HEK293 (cell line): ENCODE measurements at regions not wholly inside any gene's neighbourhood (a gene's known extent, or its start where the extent isn't known, plus 50 kb on each side); places are given as distances from the start of the nearest gene placed in this dataset.

Source experiments
- CTCF ChIA-PET: fragments of 350-600 bp; formaldehyde crosslinking; extraction: SDS; loops from one replicate; lab custom pipeline; 2021; ENCODE audit warnings: antibody characterized with exemption; lab: Yijun Ruan, JAX
- POLR2A ChIA-PET: fragments of 300-600 bp; formaldehyde crosslinking; extraction: SDS; loops from one replicate; lab custom pipeline; 2020; ENCODE audit warnings: antibody characterized with exemption, inconsistent platforms; lab: Yijun Ruan, JAX
- H3K27ac ChIP-seq: fragments of 200-500 bp; sonication (Bioruptor generic); 2 replicates; pipeline ENCODE4 v1.5.1; 2014; ENCODE audit warnings: low read depth, low read length, control low read depth, inconsistent platforms; ENCODE audit errors: extremely low read depth
- H3K36me3 ChIP-seq, 2 experiments: fragments of 200-500 bp in 1 of 2; sonication (Bioruptor generic) in 1 of 2; 1 replicate in 1 of 2; 2 replicates in 1 of 2; pipeline ENCODE4 v1.5.1; 2014 to 2017; ENCODE audit warnings: inconsistent platforms in 2 of 2, low read length in 2 of 2; ENCODE audit not compliant: control insufficient read depth in 2 of 2, insufficient read depth in 1 of 2
- H3K4me1 ChIP-seq: fragments of 200-500 bp; sonication (Bioruptor generic); 2 replicates; pipeline ENCODE4 v1.5.1; 2014; ENCODE audit warnings: mild to moderate bottlenecking, low read length, inconsistent platforms; ENCODE audit not compliant: control insufficient read depth, insufficient read depth
- H3K4me3 ChIP-seq: 2 replicates; pipeline ENCODE4 v1.5.1; 2011; ENCODE audit warnings: low read depth, mild to moderate bottlenecking, control low read depth, low read length, moderate library complexity
- H3K9me3 ChIP-seq: fragments of 200-500 bp; sonication (Bioruptor generic); 2 replicates; pipeline ENCODE4 v1.5.1; 2014; ENCODE audit warnings: low read depth, low read length, inconsistent platforms; ENCODE audit not compliant: control insufficient read depth, insufficient read depth
- MZF1 ChIP-seq: fragments of 450-650 bp; formaldehyde crosslinking; IDR thresholded peaks from 2 replicates; pipeline ENCODE4 v1.5.1; 2017; ENCODE audit warnings: missing biosample characterization, missing genetic modification characterization, borderline replicate concordance
- OSR2 ChIP-seq: fragments of 450-650 bp; formaldehyde crosslinking; IDR thresholded peaks from 2 replicates; pipeline ENCODE4 v1.5.1; 2016; ENCODE audit warnings: missing biosample characterization, missing genetic modification characterization
- PRDM1 ChIP-seq: fragments of 450-650 bp; formaldehyde crosslinking; IDR thresholded peaks from 2 replicates; pipeline ENCODE4; 2016; ENCODE audit warnings: missing biosample characterization, missing genetic modification characterization
- RBAK ChIP-seq: fragments of 450-650 bp; formaldehyde crosslinking; IDR thresholded peaks from 2 replicates; pipeline ENCODE4 v1.5.1; 2016; ENCODE audit warnings: missing biosample characterization, missing genetic modification characterization
- REPIN1 ChIP-seq: fragments of 450-650 bp; formaldehyde crosslinking; IDR thresholded peaks from 2 replicates; pipeline ENCODE4 v1.5.1; 2017; ENCODE audit warnings: missing biosample characterization, missing genetic modification characterization, low read depth
- SCRT2 ChIP-seq: fragments of 450-650 bp; formaldehyde crosslinking; IDR thresholded peaks from 2 replicates; pipeline ENCODE4 v1.5.1; 2016; ENCODE audit warnings: missing biosample characterization, missing genetic modification characterization
- ZBTB17 ChIP-seq: fragments of 450-650 bp; formaldehyde crosslinking; IDR thresholded peaks from 2 replicates; pipeline ENCODE4 v1.5.1; 2016; ENCODE audit warnings: missing biosample characterization, missing genetic modification characterization
- ZNF132 ChIP-seq: fragments of 450-650 bp; formaldehyde crosslinking; IDR thresholded peaks from 2 replicates; pipeline ENCODE4 v1.5.1; 2017; ENCODE audit warnings: missing biosample characterization, missing genetic modification characterization, borderline replicate concordance
- ZNF157 ChIP-seq: fragments of 450-650 bp; formaldehyde crosslinking; IDR thresholded peaks from 2 replicates; pipeline ENCODE4 v1.5.1; 2016; ENCODE audit warnings: missing biosample characterization, missing genetic modification characterization
- ZNF366 ChIP-seq: fragments of 450-650 bp; formaldehyde crosslinking; conservative IDR thresholded peaks from 2 replicates; pipeline ENCODE4 v1.5.1; 2016; ENCODE audit warnings: missing biosample characterization, missing genetic modification characterization
- ZNF514 ChIP-seq: fragments of 450-650 bp; formaldehyde crosslinking; IDR thresholded peaks from 2 replicates; pipeline ENCODE4 v1.5.1; 2016; ENCODE audit warnings: missing biosample characterization, missing genetic modification characterization
- ZNF544 ChIP-seq: fragments of 450-650 bp; formaldehyde crosslinking; IDR thresholded peaks from 2 replicates; pipeline ENCODE4 v1.5.0; 2017; ENCODE audit warnings: missing biosample characterization, missing genetic modification characterization
- ZNF555 ChIP-seq: fragments of 450-650 bp; formaldehyde crosslinking; conservative IDR thresholded peaks from 2 replicates; pipeline ENCODE4 v1.5.1; 2017; ENCODE audit warnings: missing biosample characterization, mild to moderate bottlenecking, missing genetic modification characterization, inconsistent platforms
- ZNF623 ChIP-seq: fragments of 450-650 bp; formaldehyde crosslinking; IDR thresholded peaks from 2 replicates; pipeline ENCODE4 v1.5.1; 2016; ENCODE audit warnings: missing biosample characterization, missing genetic modification characterization
- ZNF624 ChIP-seq: fragments of 450-650 bp; formaldehyde crosslinking; IDR thresholded peaks from 2 replicates; pipeline ENCODE4 v1.5.1; 2017; ENCODE audit warnings: missing biosample characterization, missing genetic modification characterization
- ZNF768 ChIP-seq: fragments of 450-650 bp; formaldehyde crosslinking; IDR thresholded peaks from 2 replicates; pipeline ENCODE4 v1.5.1; 2018; ENCODE audit warnings: missing biosample characterization, mild to moderate bottlenecking, missing genetic modification characterization
- ZNF785 ChIP-seq: fragments of 450-650 bp; formaldehyde crosslinking; IDR thresholded peaks from 2 replicates; pipeline ENCODE4 v1.5.1; 2016; ENCODE audit warnings: missing biosample characterization, missing genetic modification characterization
- ZNF791 ChIP-seq: fragments of 450-650 bp; formaldehyde crosslinking; IDR thresholded peaks from 2 replicates; pipeline ENCODE4 v1.5.1; 2016; ENCODE audit warnings: missing biosample characterization, missing genetic modification characterization
- ZNF830 ChIP-seq: fragments of 450-650 bp; IDR thresholded peaks from 2 replicates; pipeline ENCODE4 v1.5.0; 2018; ENCODE audit warnings: missing biosample characterization, missing genetic modification characterization, low read depth, mild to moderate bottlenecking, moderate library complexity
- TF ChIP-seq, protein P1 (sequence below): fragments of 450-650 bp; formaldehyde crosslinking; IDR thresholded peaks from 2 replicates; pipeline ENCODE4 v1.5.1; 2016; ENCODE audit warnings: missing biosample characterization, missing genetic modification characterization
- TF ChIP-seq, protein P2 (sequence below): fragments of 450-650 bp; formaldehyde crosslinking; IDR thresholded peaks from 2 replicates; pipeline ENCODE4 v1.5.1; 2016; ENCODE audit warnings: missing biosample characterization, missing genetic modification characterization
- TF ChIP-seq, protein P3 (sequence below): fragments of 450-650 bp; formaldehyde crosslinking; IDR thresholded peaks from 2 replicates; pipeline ENCODE4 v1.5.1; 2016; ENCODE audit warnings: missing biosample characterization, missing genetic modification characterization
- TF ChIP-seq, protein P4 (sequence below): fragments of 450-650 bp; formaldehyde crosslinking; IDR thresholded peaks from 2 replicates; pipeline ENCODE4 v1.5.1; 2016; ENCODE audit warnings: missing biosample characterization, missing genetic modification characterization, borderline replicate concordance
- TF ChIP-seq, protein P5 (sequence below): fragments of 450-650 bp; formaldehyde crosslinking; IDR thresholded peaks from 2 replicates; pipeline ENCODE4 v1.5.0; 2017; ENCODE audit warnings: missing biosample characterization, missing genetic modification characterization, borderline replicate concordance

DNA sequence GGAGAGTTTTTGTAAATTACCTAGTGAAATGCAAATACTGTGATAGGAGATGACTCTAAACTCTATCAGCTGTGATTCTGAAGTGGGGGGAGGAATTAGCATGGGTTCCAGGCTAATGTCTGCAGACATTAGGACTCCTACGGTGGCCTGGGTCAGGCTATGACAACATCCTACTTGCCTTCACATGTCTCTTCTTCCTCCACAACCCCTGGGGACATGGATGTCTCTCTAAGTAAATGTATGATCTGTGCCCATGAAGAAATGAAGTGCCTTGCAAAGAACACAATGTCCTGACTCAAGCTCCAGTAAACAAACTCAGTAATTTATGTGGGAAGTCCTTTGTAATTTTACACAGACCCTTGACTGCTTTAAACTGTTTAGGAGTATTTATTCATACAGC lies 165.8 kb upstream of the EEF1E1 start (continued):
- no peak for TF ChIP-seq REPIN1 (tag by site-specific recombination)
- no peak for TF ChIP-seq PRDM1 (tag by site-specific recombination)
- TF ChIP-seq ZNF555 (tag by site-specific recombination): no peak
- no peak for TF ChIP-seq ZNF132 (tag by site-specific recombination)
- TF ChIP-seq RBAK: no peak
- no peak for TF ChIP-seq ZNF623 (tag by site-specific recombination)
- no peak for TF ChIP-seq MZF1
- no peak for TF ChIP-seq ZNF624 (tag by site-specific recombination)
- no peak for TF ChIP-seq ZNF157

DNA sequence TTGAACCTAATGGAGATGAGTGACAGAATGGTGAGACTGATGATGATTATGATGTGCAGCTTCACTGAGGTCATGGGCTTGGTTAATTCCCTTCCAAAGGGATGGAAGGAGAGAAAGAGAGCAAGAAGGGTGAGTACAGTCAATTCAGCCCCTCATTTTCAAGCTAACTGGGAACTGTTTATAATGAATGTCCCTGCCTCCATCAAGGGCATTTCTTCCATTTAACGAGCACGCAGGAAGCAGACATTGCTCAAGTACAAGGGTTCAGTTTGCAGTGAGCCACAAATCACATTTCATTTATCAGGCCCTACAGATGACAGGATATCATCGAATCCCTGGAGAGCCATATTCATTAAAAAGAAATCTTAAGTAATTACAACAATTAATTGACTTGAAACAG lies 158.3 kb upstream of the EEF1E1 start:
- CTCF ChIA-PET: interaction anchor here (0.9 to 1.4 kb wide), 2 partner anchors 10 to 41 kb away, joined by 3 read pairs; no protein-coding TSS in a partner anchor
- TF ChIP-seq ZNF791 (no peak), OSR2 (no peak), PRDM1 (tag by site-specific recombination) (no peak), SCRT2 (tag by site-specific recombination) (no peak), ZNF785 (tag by site-specific recombination) (no peak), ZNF830 (tag by site-specific recombination) (no peak), ZNF514 (tag by site-specific recombination) (no peak), ZNF366 (tag by site-specific recombination) (no peak), ZNF768 (tag by site-specific recombination) (no peak), ZNF544 (tag by site-specific recombination) (no peak), ZBTB17 (tag by site-specific recombination) (no peak)
- TF ChIP-seq, protein P1, sequence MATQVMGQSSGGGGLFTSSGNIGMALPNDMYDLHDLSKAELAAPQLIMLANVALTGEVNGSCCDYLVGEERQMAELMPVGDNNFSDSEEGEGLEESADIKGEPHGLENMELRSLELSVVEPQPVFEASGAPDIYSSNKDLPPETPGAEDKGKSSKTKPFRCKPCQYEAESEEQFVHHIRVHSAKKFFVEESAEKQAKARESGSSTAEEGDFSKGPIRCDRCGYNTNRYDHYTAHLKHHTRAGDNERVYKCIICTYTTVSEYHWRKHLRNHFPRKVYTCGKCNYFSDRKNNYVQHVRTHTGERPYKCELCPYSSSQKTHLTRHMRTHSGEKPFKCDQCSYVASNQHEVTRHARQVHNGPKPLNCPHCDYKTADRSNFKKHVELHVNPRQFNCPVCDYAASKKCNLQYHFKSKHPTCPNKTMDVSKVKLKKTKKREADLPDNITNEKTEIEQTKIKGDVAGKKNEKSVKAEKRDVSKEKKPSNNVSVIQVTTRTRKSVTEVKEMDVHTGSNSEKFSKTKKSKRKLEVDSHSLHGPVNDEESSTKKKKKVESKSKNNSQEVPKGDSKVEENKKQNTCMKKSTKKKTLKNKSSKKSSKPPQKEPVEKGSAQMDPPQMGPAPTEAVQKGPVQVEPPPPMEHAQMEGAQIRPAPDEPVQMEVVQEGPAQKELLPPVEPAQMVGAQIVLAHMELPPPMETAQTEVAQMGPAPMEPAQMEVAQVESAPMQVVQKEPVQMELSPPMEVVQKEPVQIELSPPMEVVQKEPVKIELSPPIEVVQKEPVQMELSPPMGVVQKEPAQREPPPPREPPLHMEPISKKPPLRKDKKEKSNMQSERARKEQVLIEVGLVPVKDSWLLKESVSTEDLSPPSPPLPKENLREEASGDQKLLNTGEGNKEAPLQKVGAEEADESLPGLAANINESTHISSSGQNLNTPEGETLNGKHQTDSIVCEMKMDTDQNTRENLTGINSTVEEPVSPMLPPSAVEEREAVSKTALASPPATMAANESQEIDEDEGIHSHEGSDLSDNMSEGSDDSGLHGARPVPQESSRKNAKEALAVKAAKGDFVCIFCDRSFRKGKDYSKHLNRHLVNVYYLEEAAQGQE (tag by site-specific recombination): no peak
- TF ChIP-seq, protein P2, sequence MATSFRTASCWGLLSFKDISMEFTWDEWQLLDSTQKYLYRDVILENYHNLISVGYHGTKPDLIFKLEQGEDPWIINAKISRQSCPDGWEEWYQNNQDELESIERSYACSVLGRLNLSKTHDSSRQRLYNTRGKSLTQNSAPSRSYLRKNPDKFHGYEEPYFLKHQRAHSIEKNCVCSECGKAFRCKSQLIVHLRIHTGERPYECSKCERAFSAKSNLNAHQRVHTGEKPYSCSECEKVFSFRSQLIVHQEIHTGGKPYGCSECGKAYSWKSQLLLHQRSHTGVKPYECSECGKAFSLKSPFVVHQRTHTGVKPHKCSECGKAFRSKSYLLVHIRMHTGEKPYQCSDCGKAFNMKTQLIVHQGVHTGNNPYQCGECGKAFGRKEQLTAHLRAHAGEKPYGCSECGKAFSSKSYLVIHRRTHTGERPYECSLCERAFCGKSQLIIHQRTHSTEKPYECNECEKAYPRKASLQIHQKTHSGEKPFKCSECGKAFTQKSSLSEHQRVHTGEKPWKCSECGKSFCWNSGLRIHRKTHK: no peak
- TF ChIP-seq, protein P3, sequence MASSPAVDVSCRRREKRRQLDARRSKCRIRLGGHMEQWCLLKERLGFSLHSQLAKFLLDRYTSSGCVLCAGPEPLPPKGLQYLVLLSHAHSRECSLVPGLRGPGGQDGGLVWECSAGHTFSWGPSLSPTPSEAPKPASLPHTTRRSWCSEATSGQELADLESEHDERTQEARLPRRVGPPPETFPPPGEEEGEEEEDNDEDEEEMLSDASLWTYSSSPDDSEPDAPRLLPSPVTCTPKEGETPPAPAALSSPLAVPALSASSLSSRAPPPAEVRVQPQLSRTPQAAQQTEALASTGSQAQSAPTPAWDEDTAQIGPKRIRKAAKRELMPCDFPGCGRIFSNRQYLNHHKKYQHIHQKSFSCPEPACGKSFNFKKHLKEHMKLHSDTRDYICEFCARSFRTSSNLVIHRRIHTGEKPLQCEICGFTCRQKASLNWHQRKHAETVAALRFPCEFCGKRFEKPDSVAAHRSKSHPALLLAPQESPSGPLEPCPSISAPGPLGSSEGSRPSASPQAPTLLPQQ (tag by site-specific recombination): no peak
- TF ChIP-seq, protein P4, sequence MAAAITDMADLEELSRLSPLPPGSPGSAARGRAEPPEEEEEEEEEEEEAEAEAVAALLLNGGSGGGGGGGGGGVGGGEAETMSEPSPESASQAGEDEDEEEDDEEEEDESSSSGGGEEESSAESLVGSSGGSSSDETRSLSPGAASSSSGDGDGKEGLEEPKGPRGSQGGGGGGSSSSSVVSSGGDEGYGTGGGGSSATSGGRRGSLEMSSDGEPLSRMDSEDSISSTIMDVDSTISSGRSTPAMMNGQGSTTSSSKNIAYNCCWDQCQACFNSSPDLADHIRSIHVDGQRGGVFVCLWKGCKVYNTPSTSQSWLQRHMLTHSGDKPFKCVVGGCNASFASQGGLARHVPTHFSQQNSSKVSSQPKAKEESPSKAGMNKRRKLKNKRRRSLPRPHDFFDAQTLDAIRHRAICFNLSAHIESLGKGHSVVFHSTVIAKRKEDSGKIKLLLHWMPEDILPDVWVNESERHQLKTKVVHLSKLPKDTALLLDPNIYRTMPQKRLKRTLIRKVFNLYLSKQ (tag by site-specific recombination): no peak
- TF ChIP-seq, protein P5, sequence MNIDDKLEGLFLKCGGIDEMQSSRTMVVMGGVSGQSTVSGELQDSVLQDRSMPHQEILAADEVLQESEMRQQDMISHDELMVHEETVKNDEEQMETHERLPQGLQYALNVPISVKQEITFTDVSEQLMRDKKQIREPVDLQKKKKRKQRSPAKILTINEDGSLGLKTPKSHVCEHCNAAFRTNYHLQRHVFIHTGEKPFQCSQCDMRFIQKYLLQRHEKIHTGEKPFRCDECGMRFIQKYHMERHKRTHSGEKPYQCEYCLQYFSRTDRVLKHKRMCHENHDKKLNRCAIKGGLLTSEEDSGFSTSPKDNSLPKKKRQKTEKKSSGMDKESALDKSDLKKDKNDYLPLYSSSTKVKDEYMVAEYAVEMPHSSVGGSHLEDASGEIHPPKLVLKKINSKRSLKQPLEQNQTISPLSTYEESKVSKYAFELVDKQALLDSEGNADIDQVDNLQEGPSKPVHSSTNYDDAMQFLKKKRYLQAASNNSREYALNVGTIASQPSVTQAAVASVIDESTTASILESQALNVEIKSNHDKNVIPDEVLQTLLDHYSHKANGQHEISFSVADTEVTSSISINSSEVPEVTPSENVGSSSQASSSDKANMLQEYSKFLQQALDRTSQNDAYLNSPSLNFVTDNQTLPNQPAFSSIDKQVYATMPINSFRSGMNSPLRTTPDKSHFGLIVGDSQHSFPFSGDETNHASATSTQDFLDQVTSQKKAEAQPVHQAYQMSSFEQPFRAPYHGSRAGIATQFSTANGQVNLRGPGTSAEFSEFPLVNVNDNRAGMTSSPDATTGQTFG (tag by site-specific recombination): no peak
- TF ChIP-seq, all 188 proteins: peak for 0
- POLR2A ChIA-PET: no interaction called here

More for the DNA sequence above, 158.3 kb upstream of the EEF1E1 start:
- Histone ChIP-seq H3K36me3 (no peaks in the 10 kb centered on the region), H3K4me3 (no peak overlapping the region), H3K27ac (no peak overlapping the region), H3K4me1 (no peaks in the 10 kb centered on the region), H3K9me3 (no peaks in the 10 kb centered on the region)
